ENCODE measurements at regions not wholly inside any gene's neighbourhood (a gene's known extent, or its start where the extent isn't known, plus 50 kb on each side); places are given as distances from the start of the nearest gene placed in this dataset.

DNA sequence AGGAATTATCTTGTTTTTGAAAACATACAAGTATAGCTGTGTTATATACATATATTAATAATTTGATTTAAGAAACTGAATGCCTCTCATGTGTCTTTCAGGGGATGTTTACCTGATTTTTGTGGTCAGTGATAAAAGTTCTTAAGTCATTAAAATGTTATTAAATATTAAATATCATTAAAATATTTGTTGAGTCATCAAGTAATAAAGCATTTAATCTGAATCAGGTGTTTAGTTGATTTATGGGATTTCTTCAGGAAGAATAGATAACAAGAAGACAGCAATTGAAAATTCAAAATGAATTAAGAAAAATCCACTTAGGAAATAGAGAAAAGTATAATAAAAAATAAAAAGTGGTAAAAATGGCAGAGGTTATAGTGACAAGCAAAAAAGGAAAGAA lies 361.9 kb upstream of the EYS start:
- H3K4me3 ChIP-seq (ENCODE audit: low read depth, low read length, poor library complexity, severe bottlenecking): no peak overlapping the region
- no peaks in the 10 kb centered on the region for H3K36me3 ChIP-seq (ENCODE audit: insufficient read depth, low read length, poor library complexity, severe bottlenecking)
- no peaks in the 10 kb centered on the region for H3K4me1 ChIP-seq (ENCODE audit: insufficient read depth, low read length, poor library complexity, severe bottlenecking)
- ChIA-PET POLR2A (ENCODE audit: low non-redundant PET) (no interaction called here), CTCF (no interaction called here)
- H3K9me3 ChIP-seq (ENCODE audit: low read depth, low read length, poor library complexity, severe bottlenecking): peaks cover 3% of the 10 kb centered on the region
- intact Hi-C loops (cut with micrococcal nuclease; ENCODE audit: unreplicated experiment): no loop called here
- no peaks in the 10 kb centered on the region for H3K27me3 ChIP-seq (replicated peaks; ENCODE audit: insufficient read depth, low read depth, low read length, poor library complexity)
- TF ChIP-seq, protein P1, sequence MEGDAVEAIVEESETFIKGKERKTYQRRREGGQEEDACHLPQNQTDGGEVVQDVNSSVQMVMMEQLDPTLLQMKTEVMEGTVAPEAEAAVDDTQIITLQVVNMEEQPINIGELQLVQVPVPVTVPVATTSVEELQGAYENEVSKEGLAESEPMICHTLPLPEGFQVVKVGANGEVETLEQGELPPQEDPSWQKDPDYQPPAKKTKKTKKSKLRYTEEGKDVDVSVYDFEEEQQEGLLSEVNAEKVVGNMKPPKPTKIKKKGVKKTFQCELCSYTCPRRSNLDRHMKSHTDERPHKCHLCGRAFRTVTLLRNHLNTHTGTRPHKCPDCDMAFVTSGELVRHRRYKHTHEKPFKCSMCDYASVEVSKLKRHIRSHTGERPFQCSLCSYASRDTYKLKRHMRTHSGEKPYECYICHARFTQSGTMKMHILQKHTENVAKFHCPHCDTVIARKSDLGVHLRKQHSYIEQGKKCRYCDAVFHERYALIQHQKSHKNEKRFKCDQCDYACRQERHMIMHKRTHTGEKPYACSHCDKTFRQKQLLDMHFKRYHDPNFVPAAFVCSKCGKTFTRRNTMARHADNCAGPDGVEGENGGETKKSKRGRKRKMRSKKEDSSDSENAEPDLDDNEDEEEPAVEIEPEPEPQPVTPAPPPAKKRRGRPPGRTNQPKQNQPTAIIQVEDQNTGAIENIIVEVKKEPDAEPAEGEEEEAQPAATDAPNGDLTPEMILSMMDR (conservative IDR thresholded peaks at IDR 0.05; ENCODE audit: low read depth, low read length): no peak
- no peak for TF ChIP-seq EZH2 (IDR thresholded peaks at IDR 0.05; ENCODE audit: borderline replicate concordance, low read depth, low read length, poor library complexity, severe bottlenecking)
- BruUV-seq (replicated peaks): no TSS peak
- H3K27ac ChIP-seq (ENCODE audit: low read depth, low read length, poor library complexity, severe bottlenecking): no peak overlapping the region
- no peak for DNase-seq (ENCODE audit: low spot score)

DNA sequence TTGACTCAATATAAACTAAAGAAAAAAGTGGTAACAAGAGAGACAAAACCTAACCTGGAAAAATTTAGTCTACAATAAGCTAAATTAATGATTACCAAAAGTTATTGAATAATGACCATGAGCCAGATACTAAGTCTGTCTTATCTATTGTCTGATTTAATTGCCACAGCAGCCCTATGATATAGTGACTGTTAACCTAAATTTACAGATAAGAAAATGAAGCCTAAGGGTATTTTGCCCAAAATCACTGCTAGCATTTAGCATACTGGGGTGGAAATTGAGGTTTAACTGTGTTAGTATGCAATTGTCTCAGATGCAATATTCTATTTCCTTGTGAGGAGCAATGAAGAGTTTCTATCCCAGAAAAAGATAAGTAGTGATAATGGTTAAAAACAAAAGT lies 361.0 kb upstream of the EYS start:
- Histone ChIP-seq H3K9me3 (ENCODE audit: low read depth, low read length, poor library complexity, severe bottlenecking) (peaks cover 3% of the 10 kb centered on the region), H3K36me3 (ENCODE audit: insufficient read depth, low read length, poor library complexity, severe bottlenecking) (no peaks in the 10 kb centered on the region), H3K4me1 (ENCODE audit: insufficient read depth, low read length, poor library complexity, severe bottlenecking) (no peaks in the 10 kb centered on the region), H3K27me3 (replicated peaks; ENCODE audit: insufficient read depth, low read depth, low read length, poor library complexity) (no peaks in the 10 kb centered on the region), H3K4me3 (ENCODE audit: low read depth, low read length, poor library complexity, severe bottlenecking) (no peak overlapping the region), H3K27ac (ENCODE audit: low read depth, low read length, poor library complexity, severe bottlenecking) (no peak overlapping the region)
- ChIA-PET CTCF (no interaction called here), POLR2A (ENCODE audit: low non-redundant PET) (no interaction called here)
- no peak for TF ChIP-seq EZH2 (IDR thresholded peaks at IDR 0.05; ENCODE audit: borderline replicate concordance, low read depth, low read length, poor library complexity, severe bottlenecking)
- TF ChIP-seq, protein P1 (conservative IDR thresholded peaks at IDR 0.05; ENCODE audit: low read depth, low read length): no peak
- no peak for DNase-seq (ENCODE audit: low spot score)
- BruUV-seq (replicated peaks): no TSS peak
- intact Hi-C loops (cut with micrococcal nuclease; ENCODE audit: unreplicated experiment): no loop called here

DNA sequence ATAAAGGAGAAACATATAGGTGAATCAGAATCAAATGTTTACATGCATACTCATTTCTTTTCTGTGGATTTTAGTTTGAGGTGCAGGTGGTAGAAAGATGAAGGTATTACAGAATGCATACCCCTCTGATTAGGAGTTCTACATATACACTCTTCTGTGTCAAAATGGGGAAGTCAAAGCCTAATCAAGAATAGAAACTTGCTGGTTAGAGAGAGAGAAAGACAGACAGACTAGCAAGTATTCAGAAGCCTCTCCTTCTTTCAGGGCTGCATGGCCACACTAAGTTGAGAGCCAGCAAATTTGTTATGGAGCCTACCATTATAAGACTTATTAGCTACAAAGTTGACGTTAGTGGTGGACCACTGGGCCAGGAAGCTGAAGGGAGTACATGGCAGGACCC lies 358.3 kb upstream of the EYS start:
- no peak overlapping the region for H3K4me3 ChIP-seq (ENCODE audit: low read depth, low read length, poor library complexity, severe bottlenecking)
- POLR2A ChIA-PET (ENCODE audit: low non-redundant PET): no interaction called here
- H3K27me3 ChIP-seq (replicated peaks; ENCODE audit: insufficient read depth, low read depth, low read length, poor library complexity): no peaks in the 10 kb centered on the region
- BruUV-seq (replicated peaks): no TSS peak
- H3K36me3 ChIP-seq (ENCODE audit: insufficient read depth, low read length, poor library complexity, severe bottlenecking): no peaks in the 10 kb centered on the region
- no peak overlapping the region for H3K27ac ChIP-seq (ENCODE audit: low read depth, low read length, poor library complexity, severe bottlenecking)
- CTCF ChIA-PET: no interaction called here
- no peak for DNase-seq (ENCODE audit: low spot score)
- H3K4me1 ChIP-seq (ENCODE audit: insufficient read depth, low read length, poor library complexity, severe bottlenecking): no peaks in the 10 kb centered on the region
- TF ChIP-seq, protein P1 (conservative IDR thresholded peaks at IDR 0.05; ENCODE audit: low read depth, low read length): no peak
- no peak for TF ChIP-seq EZH2 (IDR thresholded peaks at IDR 0.05; ENCODE audit: borderline replicate concordance, low read depth, low read length, poor library complexity, severe bottlenecking)
- intact Hi-C loops (cut with micrococcal nuclease; ENCODE audit: unreplicated experiment): no loop called here
- H3K9me3 ChIP-seq (ENCODE audit: low read depth, low read length, poor library complexity, severe bottlenecking): peaks cover 3% of the 10 kb centered on the region

Data from A673 (cell line).